ENCODE measurements at regions not wholly inside any gene's neighbourhood (a gene's known extent, or its start where the extent isn't known, plus 50 kb on each side); places are given as distances from the start of the nearest gene placed in this dataset.
A peak's percentile ranks its signal among the peaks of the same experiment; 100 is the strongest.

DNA sequence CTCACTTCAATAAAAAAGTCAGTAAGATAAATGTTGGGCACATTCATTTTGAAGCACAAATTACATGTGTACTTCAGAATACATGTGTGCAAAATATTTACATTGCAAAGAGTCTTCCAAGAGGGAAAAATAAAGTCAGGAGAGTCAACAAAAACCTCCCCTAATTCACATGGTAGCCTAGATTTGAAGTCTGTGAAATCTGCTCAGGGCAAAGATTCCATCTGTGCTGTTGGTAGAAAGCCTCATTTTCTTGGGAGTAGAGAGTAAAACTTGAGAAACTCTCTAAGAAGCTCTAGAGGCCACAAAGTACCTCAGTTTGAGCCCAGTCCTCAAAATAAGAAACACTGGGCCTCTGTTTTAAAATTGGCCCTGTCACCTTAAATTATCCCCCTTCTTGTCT is 303.4 kb downstream of the RAB28 start:
- no peak for DNase-seq

DNA sequence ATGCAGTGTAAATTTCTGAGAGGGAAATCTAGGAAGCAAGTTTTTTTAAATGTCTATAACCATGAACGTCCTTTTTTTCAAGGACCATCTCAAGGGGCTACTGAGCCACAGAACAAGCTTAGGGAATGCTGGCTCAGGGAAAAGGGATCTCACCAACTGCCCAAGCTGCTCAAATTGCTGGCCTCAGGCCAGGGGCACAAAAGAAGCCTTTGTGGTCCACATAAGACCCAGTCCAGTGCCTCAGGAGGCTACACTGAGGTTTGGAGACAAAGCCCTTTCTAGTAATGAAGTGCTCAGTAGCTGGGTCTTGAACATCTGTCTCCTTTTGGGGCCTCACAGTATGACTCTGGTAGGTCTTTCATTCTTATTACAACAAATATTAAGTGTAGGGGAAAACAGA is 305.5 kb downstream of the RAB28 start:
- DNase-seq, result no peak

DNA sequence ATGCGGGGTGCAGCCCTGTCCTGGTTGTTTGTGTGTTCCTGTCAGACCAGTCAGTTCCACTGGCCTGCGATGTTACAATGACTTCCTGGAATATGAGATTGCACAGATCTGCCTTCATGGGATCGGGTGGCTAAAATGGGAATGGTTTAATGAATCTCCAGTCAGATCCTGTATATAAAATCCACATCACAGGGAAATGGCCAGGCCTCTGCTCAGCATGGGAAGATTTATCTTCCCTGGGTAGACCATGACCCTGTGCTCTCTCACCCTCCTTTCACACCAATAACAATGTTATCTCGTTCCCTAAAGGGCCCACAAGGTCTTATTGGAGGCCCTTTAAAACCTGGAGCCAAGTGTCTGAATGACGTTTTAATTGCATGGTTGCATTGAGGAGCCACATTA is 307.4 kb downstream of the RAB28 start:
- no peak for DNase-seq

DNA sequence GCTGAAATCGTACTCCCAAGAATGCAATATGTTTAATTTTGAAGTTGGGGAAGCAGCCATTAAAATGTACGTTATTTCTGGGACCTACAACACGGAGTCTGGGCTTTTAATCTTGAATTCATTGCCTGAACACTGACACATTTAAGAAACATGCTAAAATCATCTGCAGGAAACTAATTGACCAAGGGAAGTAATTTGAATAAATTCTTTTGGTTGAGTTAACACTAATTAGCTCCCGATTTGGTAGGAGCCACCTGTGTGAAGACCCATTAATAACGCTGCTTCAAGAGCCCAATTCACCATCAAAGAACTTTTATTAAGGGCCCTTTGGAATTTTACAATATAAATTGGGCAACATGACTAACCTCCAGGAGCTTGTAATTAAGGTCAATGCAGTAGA is 309.2 kb downstream of the RAB28 start:
- no peak for DNase-seq

DNA sequence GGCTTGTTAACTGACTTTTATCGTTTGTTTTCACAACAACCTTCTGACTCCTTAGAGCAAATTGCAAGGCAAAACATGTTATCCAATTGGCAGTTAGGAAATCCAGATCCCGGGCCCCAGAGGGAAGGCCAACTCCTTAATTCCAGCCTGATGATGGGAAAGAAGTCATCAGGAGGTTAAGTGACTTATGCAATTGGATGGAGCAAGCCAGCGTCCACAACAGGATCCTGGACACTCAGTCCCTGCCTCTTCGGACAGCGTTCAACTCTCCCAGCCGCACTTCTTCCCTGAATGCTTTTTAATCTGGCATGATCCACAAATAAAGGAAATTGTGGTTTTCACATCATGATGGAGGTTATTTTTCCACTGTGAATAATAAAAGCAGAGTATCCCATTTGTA is 310.1 kb downstream of the RAB28 start:
- DNase-seq, result no peak

DNA sequence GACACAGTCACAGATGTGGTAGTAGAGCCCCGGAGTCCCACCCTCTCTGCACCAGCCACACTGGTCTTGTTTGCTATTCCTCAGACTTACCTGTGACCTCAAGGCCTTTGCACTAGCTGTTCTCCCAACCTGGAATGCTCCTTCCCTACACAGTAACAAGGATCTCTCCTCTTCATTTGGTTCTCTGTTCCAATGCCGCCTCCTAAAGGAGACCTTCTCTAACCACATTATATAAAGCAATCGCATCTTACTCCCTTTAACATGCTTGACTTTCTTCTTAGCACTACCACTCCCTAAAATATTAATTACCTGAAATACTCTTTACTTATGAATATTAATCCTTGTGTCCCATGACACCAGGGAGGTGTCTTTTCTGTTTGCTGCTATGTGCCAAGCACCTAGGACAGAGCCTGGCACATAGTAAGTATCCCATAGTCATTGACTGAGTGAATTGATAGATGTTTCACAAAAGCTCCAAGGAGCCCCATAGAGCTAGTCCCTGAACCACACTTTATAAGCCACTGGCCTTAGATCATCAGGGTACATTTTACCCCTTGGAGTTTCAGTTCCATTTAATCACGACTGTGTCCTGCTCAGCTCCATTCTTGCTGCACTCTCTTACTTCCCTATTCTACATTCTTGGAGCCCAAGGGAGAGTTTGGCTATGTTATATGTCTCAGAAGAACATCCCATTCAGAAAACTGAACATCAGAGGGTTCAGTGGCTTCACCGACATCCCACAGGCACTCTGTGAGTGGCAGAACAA is 312.7 kb downstream of the RAB28 start:
- DNase-seq, result peak; percentile 4 to 10

DNA sequence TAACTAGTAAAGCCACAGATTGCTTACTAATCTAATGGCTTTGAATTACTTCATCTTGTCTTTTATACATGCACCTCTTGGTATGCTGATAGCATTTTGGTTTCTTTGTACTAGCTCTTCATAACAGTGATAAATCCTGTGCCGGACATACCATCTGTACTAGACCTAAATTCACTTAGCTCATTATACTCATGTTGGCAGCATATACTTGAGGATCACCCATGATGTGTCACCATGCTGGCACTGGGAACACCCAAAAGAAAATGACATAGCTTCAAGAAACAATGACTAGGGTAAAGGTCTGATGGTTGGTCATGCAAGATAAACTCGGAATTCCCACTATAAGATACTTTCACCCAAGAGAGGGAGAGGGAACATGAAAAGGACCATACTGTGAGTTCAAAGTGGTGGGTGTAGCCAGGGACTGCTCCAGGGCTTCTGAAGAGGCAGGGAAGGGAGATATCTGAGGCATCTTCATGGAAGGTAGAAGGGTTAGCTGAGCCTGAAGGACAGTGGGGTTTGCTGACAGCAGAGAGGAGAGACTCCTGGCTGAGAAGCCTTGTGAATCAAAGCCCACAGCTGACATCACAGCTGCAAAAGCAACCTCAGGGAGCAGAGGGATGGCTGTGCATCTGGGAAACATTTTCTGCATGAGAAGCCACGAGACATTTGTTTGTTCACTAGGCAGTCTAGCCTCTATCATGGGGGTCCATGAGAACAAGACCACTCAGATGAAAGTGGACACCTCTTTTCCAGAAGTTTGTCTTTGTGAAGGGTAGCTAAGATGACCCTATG is 314.2 kb downstream of the RAB28 start:
- no peak for DNase-seq

DNA sequence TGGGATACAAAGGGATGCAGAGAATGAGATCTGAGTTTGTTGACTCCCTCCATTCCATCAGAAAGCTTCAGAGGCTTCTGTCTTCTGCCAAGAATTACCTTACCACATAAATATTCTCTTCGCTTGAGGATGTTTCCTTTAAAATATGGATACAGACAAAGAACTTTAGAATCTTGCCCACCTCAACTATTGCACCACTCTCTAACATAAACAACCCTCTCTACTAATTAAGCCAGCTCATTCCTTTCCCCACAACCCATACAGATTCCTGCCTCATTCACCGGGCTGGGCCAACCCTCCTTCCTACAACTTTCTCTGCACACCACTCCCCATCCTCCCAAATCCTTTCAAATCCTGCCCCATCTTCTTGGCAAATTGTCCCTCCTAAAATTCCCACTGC is 315.8 kb downstream of the RAB28 start:
- no peak for DNase-seq

DNA sequence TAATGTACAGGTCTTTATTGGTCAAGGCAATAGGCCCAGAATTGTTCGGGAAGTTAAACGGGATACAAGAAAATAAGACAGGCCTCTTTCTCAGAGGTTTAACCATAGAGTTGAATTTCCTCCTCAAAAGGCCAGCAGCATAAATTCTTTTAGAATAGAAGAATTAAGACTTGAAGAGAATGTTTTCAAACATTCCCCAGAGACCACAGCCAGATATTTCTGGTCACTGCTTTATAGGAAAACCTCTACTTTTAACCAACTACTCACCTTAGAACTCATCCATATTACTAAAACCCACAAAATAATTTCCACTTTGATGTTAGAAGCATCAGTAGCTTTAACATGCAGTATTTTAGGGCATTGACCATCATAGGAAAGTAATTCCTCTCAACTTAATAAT is 317.9 kb downstream of the RAB28 start:
- no peak for DNase-seq

DNA sequence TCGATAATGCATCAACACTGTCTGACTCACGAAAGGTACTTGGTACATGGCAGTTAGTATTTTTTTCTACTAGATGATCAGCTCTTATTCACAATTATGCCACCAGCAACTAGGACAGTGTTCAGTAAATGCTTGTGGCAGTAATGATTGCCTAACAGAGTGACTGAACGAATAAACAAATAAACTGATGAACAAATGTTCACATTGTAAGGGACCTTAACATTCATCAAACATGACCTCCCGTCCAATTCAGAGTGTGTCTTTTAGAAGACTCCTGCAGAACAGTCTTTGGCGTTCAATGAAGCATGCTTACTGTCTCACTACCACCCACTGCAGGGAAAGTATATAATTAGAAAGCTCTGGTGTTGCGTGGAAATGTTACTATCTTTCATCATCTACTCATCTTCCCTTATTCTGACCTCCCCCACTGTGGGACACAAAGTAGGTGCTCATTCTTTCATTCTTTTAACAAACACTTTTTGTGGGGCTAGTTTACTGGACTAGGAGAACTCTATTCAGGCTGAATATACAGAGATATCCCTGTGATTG is 319.3 kb downstream of the RAB28 start:
- DNase-seq, result no peak

DNA sequence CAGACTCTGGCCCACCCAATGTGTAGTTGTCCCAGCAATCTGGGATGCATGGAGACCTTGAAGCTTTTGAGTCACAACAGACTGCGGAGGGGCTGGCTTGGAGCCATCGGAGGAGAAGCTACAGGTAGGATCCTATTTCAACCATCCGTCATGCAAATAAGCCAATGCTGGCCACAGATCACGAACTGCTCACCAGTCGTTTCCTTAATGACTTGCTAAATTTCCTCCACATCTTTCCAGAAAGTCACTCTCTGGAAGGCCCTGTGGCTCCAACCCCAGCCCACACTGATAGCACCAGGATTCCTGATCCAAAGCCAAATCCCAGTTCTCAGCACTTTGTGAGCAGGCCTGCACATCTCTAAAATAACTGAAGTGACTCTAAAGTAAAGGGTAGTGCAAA is 321.3 kb downstream of the RAB28 start:
- no peak for DNase-seq

DNA sequence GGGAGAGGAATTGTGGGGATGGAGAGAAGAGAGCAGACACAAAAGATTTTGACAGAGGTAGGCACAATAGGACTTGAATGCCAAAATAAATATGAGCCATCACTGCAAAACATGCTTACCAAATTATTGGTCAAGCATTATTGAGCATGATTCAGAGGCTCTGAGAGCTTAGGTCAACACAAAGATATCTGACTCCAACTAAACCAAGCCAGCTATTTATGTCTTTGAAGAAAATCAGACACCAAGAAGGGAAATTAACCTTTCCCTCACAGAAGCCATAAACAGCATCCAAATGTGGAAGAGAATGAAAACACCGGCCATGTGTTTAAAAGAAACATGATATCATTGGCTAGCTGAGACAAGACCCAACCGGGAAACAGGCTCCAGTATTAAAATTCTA is 323.2 kb downstream of the RAB28 start:
- DNase-seq, result no peak

DNA sequence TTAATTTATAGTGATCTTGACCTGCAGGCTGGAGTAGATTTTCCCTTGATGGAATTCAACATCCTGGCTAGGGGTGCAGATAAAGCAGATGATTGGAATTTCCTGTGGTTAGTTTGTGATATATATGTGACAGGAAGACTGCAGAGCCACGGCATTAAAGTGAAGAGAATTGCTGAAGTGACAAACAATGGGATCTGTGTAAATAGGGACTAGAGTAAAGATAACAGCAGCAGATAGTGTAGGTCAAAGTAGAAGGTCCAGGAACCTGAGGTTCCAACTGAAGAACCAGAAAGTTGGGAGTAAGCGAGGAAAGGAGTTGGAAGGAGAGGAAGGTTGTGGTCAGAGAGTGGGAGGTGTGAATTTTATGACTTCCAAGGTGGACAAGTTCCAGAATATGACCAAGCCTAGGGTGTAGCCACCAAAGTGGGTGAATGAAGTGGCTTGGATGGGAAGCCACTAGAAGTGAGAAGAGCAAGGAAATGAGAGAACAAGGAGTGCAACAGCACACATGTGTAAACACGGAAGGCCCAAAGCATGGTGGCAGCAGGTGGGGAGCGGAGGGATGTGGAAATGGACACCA is 325.0 kb downstream of the RAB28 start:
- DNase-seq, result no peak

DNA sequence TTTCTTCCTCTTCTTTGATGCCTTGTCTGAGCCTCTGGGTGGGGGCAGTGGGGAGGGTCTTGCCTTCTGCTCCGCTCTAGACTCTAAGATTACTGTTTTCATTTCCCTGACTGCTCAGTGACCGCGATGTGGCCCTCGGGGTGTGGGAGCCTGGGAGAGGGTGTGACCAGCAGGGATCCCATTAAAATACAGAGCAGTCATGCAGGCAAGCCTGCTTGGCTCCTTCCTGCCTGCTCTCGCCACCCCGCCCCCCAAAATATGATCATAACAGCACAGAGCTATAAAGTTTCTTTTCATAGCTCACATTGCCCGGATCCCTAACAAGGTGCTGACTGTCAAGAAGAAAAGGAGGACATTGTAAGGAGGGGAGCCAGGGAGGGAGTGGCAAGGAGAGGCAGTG is 332.9 kb downstream of the RAB28 start:
- no peak for DNase-seq

DNA sequence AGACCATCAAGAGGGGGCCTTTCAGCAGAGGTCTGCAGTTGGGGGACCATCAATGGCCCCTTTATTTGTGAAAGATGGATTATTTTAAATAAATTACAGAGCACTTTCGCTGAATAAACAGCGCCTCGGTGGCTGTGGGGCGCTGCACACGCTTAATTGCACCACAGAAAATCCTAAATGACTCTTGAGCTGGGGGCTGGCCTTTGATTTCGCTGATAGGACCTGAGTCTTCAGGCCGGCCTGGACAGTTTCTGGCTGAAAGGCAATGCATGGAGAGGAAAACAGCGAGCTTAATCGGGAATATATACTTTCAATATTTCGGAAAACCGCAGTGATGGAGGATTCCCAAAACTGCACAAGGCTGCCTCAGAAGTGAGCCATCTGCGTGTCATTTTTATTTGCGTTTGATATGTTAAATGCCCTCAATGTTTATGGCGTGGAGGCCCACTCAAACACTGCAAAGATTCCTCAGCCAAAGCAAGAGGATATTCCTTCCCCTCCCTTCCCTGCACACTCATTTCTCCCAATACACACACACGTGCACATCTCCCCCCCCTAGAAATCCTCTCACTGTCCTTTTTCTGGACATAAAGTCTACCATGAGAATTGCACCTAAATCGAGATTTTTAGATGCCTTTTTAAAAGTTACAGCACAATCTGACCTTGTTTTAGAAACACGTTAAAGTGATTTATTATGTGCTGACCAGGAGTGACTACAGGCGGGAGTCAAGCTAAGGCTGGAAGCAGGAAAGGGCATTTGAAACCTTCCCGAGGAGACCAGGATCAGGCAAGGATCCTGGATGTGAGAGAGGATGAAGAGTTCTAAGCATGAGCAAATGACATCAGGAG is 340.7 kb downstream of the RAB28 start:
- DNase-seq, result no peak

DNA sequence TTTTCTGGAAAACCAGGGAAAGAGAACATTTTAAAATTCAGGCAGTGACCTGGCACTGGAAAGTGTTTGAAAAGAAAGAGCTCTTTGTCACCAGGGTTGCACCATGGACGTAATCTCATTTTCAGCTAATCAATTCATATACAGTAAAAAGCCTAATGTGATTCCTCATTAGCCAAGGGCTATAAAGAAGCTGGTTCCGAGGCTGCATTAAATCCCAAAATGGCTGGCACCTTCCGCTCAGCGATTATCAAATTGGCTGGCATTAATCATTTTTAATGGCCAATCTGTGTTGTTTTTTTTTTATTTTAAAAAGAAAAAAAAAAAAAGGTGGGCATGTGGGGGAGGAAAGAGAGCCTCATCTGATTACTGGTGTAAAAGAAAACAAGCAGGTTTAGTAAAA is 341.4 kb downstream of the RAB28 start:
- no peak for DNase-seq

DNA sequence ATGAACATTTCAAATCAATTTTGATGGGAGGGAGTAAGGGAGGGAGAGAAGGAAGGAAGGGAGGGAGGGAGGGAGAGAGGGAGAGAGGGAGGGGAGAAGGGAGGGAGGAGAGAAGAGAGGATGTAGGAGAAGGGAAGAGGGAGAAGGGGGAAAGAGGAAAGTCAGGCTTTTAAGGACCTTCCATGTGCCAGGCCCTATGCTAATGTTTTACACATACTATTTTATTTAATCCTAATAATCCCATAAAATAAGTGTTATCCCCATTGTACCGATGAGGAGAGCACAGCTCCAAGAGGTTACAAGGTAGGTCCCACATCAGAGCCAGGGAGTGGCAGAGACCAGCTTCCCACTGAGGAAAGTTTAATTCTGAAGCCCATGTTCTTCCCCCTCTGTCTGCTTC is 341.9 kb downstream of the RAB28 start:
- DNase-seq, result no peak

DNA sequence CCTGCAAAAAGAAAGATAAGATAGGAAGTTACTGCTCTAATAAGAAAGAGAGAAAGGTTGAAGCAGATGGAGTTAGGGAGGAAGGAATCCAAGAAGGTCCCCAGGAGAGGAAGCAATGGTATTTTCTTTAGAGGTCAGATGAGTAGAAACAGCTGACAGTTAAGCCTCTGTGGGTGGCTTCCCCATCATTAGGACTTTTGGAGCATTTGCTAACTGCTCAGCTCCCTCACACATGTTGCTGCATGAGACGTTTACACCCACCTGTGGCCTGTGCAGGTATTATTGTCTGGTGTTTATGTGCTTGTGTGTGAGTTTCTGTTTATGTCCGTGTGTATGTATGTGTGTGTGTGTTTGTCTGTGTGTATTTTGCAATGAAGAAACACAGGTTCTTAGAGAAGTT is 346.8 kb downstream of the RAB28 start:
- DNase-seq, result no peak

DNA sequence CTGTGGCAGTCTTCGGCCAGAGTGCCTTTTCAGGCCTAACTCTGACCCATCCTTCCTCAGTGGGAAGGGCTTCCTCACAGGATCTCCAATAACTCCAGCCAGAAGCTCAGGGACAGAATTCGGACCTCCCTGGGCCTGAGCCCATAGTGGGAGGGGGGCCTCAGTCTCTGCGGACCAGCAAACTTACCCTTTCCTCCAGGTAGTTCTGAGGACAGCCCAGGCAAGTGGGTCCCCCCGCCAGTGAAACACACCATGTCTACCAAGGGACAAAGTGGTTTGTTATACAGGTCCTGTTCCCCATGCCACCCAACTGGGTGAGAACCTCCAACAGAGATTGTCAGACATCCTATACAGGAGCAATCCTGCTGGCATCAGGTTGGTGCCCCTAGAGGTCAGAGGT is 350.4 kb downstream of the RAB28 start:
- no peak for DNase-seq

DNA sequence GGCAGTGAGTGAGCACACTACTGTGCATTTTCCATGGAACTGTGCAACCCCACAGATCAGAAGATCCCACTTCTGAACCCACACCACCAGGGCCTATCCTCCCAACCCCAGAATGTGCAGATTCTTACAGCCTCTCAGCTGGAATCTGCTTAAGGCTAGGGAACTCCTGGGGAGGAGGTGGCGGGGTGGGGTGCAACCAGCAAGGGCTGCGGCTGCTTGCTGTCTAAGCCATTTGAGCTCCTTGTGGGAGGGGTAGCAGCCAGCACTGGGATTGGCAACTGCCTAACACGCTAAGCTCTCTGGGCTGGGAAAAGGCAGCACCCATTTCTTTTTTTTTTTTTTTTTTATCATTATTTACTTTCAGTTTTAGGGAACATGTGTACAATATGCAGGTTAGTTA is 353.3 kb downstream of the RAB28 start:
- no peak for DNase-seq

DNA sequence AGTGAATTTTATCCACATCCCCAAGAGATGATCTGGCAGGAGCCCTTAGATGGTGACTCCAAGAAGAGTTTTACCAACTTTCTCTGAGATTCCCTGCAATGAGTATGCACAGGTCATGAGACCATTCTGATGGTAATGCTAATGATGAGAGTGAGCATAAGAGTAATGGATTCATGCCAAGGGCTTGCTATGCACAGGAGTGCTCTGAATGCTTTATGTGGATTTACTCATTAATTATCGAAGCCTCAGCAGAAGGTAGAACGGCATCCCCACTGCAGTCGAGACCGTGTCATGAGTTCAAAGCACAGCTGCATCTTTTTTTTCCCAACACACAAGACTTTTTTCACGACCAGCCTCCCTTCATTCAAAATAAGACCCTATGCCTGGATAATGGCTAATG is 355.0 kb downstream of the RAB28 start:
- no peak for DNase-seq

DNA sequence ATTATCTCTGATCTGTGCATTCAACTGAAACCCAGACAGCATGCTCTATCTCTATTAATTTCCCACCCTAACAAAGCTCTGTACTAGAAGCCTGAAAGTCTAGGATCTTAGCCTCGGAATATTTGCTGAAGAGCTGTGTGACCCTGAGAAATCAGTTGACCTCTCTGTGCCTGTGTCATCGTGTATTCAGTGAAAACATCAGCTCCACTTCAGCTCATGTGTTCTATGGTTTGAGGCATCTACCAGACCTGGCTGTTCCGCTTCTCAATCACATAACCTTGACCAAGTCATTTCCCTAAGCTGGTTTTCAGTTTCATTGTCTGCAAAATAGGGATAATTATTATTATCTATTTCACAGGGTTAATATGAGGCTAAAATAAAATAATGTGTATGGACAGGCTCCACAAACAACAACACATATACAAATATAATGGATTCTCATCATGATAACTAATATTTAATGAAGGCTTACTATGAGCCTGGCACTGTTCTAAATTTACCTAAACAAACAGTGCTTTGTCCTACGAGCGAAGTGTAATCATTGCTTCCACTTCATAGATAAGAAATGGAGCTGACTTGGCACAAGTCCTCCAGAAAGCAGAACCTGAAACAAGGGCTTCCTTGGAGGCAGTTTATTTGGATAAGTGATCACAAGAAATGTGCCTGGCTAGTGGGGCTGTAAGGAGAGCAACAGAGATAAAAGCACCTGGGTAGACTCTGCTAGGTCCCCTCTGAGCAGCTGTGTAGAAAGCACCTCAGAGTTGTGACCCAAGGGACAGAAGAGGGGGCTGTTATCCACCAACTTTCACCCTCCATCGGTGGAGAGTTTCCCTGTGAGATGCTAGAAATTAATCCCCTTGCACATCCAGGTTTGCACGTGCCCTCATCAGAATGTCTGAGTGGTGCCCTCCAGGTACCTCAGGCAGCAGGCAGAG is 356.9 kb downstream of the RAB28 start:
- no peak for DNase-seq
